IMR-90 (cell line): ENCODE measurements at regions not wholly inside any gene's neighbourhood (a gene's known extent, or its start where the extent isn't known, plus 50 kb on each side); places are given as distances from the start of the nearest gene placed in this dataset.

Experiments
- ATAC-seq: fragments of 200-7000 bp; cut with Tn5 transposase; 2 replicates; pipeline ENCODE4 v1.9.1; 2020; ENCODE audit warnings: low read depth, mild to moderate bottlenecking, moderate library complexity
- BruUV-seq: library from RNA; stranded (reverse); fragments of 400-500 nt; replicated peaks from 2 replicates; lab custom pipeline; 2021; lab: Mats Ljungman, UMichigan
- CTCF ChIA-PET: fragments of 300-600 bp; formaldehyde crosslinking; extraction: SDS; loops from one replicate; lab custom pipeline; 2021; ENCODE audit warnings: antibody characterized with exemption; lab: Yijun Ruan, JAX
- POLR2A ChIA-PET: fragments of 300-600 bp; sonication (Branson Sonifier 250); formaldehyde crosslinking; loops from one replicate; lab custom pipeline; 2022; ENCODE audit warnings: antibody characterized with exemption; ENCODE audit not compliant: unreplicated experiment; lab: Charles Lee
- DNase-seq: peaks from one replicate; pipeline ENCODE4 v3.0.0; 2013
- H2AFZ ChIP-seq: replicated peaks from 2 replicates; pipeline ENCODE3; 2013; ENCODE audit warnings: low read length, mild to moderate bottlenecking; ENCODE audit not compliant: poor library complexity
- H2AK5ac ChIP-seq: 2 replicates; pipeline ENCODE4 v1.6.1; 2013; ENCODE audit warnings: low read depth, low read length, inconsistent platforms
- H2AK9ac ChIP-seq: replicated peaks from 2 replicates; pipeline ENCODE3; 2013; ENCODE audit warnings: mild to moderate bottlenecking, low read depth, low read length, moderate library complexity; ENCODE audit not compliant: poor library complexity
- H2BK120ac ChIP-seq: 2 replicates; pipeline ENCODE4 v1.6.1; 2013; ENCODE audit warnings: low read depth, low read length, inconsistent platforms
- H2BK15ac ChIP-seq: 3 replicates; pipeline ENCODE4 v1.6.1; 2013; ENCODE audit warnings: low read depth, low read length, inconsistent platforms
- H2BK20ac ChIP-seq: 2 replicates; pipeline ENCODE4 v1.6.1; 2013; ENCODE audit warnings: low read depth, mild to moderate bottlenecking, inconsistent platforms, low read length, moderate library complexity
- H2BK5ac ChIP-seq: 2 replicates; pipeline ENCODE4 v1.6.1; 2013; ENCODE audit warnings: mild to moderate bottlenecking, low read depth, low read length, inconsistent platforms; ENCODE audit not compliant: poor library complexity, severe bottlenecking
- H3K14ac ChIP-seq: replicated peaks from 2 replicates; pipeline ENCODE4 v1.6.1; 2013; ENCODE audit warnings: low read depth, low read length, inconsistent platforms
- H3K18ac ChIP-seq: 2 replicates; pipeline ENCODE4 v1.6.1; 2013; ENCODE audit warnings: low read depth, low read length, control low read depth
- H3K23ac ChIP-seq: 2 replicates; pipeline ENCODE4 v1.6.1; 2013; ENCODE audit warnings: low read depth, low read length, inconsistent platforms
- H3K27ac ChIP-seq: 2 replicates; pipeline ENCODE4 v1.5.1; 2013; ENCODE audit warnings: mild to moderate bottlenecking, control low read depth, low read length; ENCODE audit not compliant: insufficient read depth
- H3K27me3 ChIP-seq: 2 replicates; pipeline ENCODE4 v1.6.1; 2013; ENCODE audit warnings: low read length; ENCODE audit not compliant: control insufficient read depth, insufficient read depth
- H3K36me3 ChIP-seq: 2 replicates; pipeline ENCODE4 v1.6.1; 2013; ENCODE audit warnings: low read length, mixed read lengths; ENCODE audit not compliant: control insufficient read depth, insufficient read depth
- H3K4ac ChIP-seq: 2 replicates; pipeline ENCODE4 v1.6.1; 2013; ENCODE audit warnings: low read depth, low read length, inconsistent platforms
- H3K4me1 ChIP-seq: 2 replicates; pipeline ENCODE4 v1.6.1; 2013; ENCODE audit warnings: low read length, mixed read lengths; ENCODE audit not compliant: control insufficient read depth, insufficient read depth
- H3K4me2 ChIP-seq: 2 replicates; pipeline ENCODE4 v1.6.1; 2013; ENCODE audit warnings: low read depth, mild to moderate bottlenecking, control low read depth, low read length, moderate library complexity
- H3K4me3 ChIP-seq: 2 replicates; pipeline ENCODE4 v1.5.1; 2013; ENCODE audit warnings: low read depth, mild to moderate bottlenecking, control low read depth, low read length, moderate library complexity; ENCODE audit not compliant: insufficient read depth
- H3K56ac ChIP-seq: 2 replicates; pipeline ENCODE4 v1.6.1; 2013; ENCODE audit warnings: low read length, inconsistent platforms; ENCODE audit not compliant: insufficient read depth; ENCODE audit errors: extremely low read depth
- H3K79me1 ChIP-seq, 2 experiments: 2 replicates each; pipeline ENCODE4 v1.6.1; 2013; ENCODE audit warnings: low read length in 2 of 2, inconsistent platforms in 1 of 2, low read depth in 1 of 2
- H3K9ac ChIP-seq: 2 replicates; pipeline ENCODE4 v1.6.1; 2013; ENCODE audit warnings: low read depth, low read length, control low read depth
- H3K9me1 ChIP-seq: 2 replicates; pipeline ENCODE4 v1.6.1; 2013; ENCODE audit warnings: low read length, inconsistent platforms; ENCODE audit not compliant: insufficient read depth
- H3K9me3 ChIP-seq: 2 replicates; pipeline ENCODE4 v1.6.1; 2013; ENCODE audit warnings: low read length; ENCODE audit not compliant: control insufficient read depth, insufficient read depth
- H4K20me1 ChIP-seq: 2 replicates; pipeline ENCODE4 v1.6.1; 2013; ENCODE audit warnings: low read length, inconsistent platforms; ENCODE audit not compliant: insufficient read depth
- H4K5ac ChIP-seq: 2 replicates; pipeline ENCODE4 v1.6.1; 2013; ENCODE audit warnings: mild to moderate bottlenecking, low read depth, low read length, control low read depth
- H4K8ac ChIP-seq, 2 experiments: 2 replicates each; pipeline ENCODE4 v1.6.1; 2013; ENCODE audit warnings: low read depth in 2 of 2, low read length in 2 of 2, control low read depth in 1 of 2, inconsistent platforms in 1 of 2
- H4K91ac ChIP-seq: 2 replicates; pipeline ENCODE4 v1.6.1; 2013; ENCODE audit warnings: low read depth, low read length, inconsistent platforms; ENCODE audit not compliant: insufficient read depth
- CEBPB ChIP-seq: IDR thresholded peaks from 2 replicates; pipeline ENCODE4 v1.6.1; 2012; ENCODE audit warnings: low read depth, low read length, improper control_type of control experiment
- CTCF ChIP-seq: conservative IDR thresholded peaks from 2 replicates; pipeline ENCODE4 v1.5.1; 2012; ENCODE audit warnings: mild to moderate bottlenecking, low read depth, low read length, improper control_type of control experiment
- WGBS, 2 experiments: methylation state at CpG; one replicate each; pipeline versions ENCODE4 v1.1.5 to v1.1.7; 2013; ENCODE audit warnings: missing lambda C conversion rate in 2 of 2; ENCODE audit not compliant: insufficient read length in 1 of 2; ENCODE audit errors: extremely low coverage in 2 of 2; 5-methylcytosine and 5-hydroxymethylcytosine counted together
- dilution Hi-C: fragments of 300-500 bp; cut with HindIII; formaldehyde crosslinking; loops from one replicate; pipeline ENCODE4 v1.14.3; 2018; ENCODE audit warnings: low sequenced_read_pairs; ENCODE audit not compliant: unreplicated experiment
- in situ Hi-C: fragments of 300-500 bp; cut with MboI; formaldehyde crosslinking; loops from 3 replicates; pipeline ENCODE4 v1.14.3; 2019; ENCODE audit warnings: low sequenced_read_pairs, inconsistent platforms, mixed read lengths
- intact Hi-C: fragments of 100-400 bp; cut with micrococcal nuclease; formaldehyde crosslinking; loops from 2 replicates; pipeline ENCODE4 v1.10.0; 2022

GRCh38 chr3:187567661-187568121 is 102.5 kb downstream of the SST start:
- DNase-seq (peak; percentile 57), ATAC-seq (peak; percentile 92)
- BruUV-seq = no TSS peak
- Histone ChIP-seq H3K27ac (peak overlapping the region; percentile 69; the same call in 1 of the 2 replicates), H3K4me3 (no peak overlapping the region), H4K5ac (peak overlapping the region; percentile 5; the same call in 1 of the 2 replicates), H4K8ac (peak overlapping the region in 1 of 2 experiments; percentile 42; a peak in 1 of 4 replicates), H2BK15ac (peak overlapping the region; percentile 38; the same call in 1 of the 3 replicates), H3K36me3 (no peaks in the 10 kb centered on the region), H3K9me1 (0 out of 2 replicates have a peak, but pooled peaks cover 5% of the 10 kb centered on the region), H3K4me1 (peaks cover 6% of the 10 kb centered on the region), H3K9me3 (no peaks in the 10 kb centered on the region), H2BK20ac (peak overlapping the region; percentile 82), H3K14ac (peak overlapping the region; percentile 49; the same call in 1 of the 2 replicates), H2AFZ (no peak overlapping the region), H3K27me3 (no peaks in the 10 kb centered on the region), H4K91ac (peak overlapping the region; percentile 61; the same call in 1 of the 2 replicates), H3K23ac (no peak overlapping the region), H2BK5ac (peak overlapping the region; percentile 71), H3K4me2 (peak overlapping the region; percentile 84), H3K79me1 (no peaks in the 10 kb centered on the region), H3K56ac (peak overlapping the region; percentile 60; the same call in 1 of the 2 replicates), H3K9ac (no peak overlapping the region), H2BK120ac (peak overlapping the region; percentile 81), H3K4ac (peak overlapping the region; percentile 47), H4K20me1 (no peaks in the 10 kb centered on the region), H3K18ac (peak overlapping the region; percentile 94), H2AK9ac (no peak overlapping the region), H2AK5ac (no peak overlapping the region; the same call in 1 of the 2 replicates)
- intact Hi-C loops = no loop called here
- TF ChIP-seq CTCF (no peak), CEBPB (peak; percentile 47)
- ChIA-PET CTCF (interaction anchor here (0.9 to 1.7 kb wide), 3 partner anchors 12 to 248 kb away, joined by 3 to 7 read pairs (median 4); no protein-coding TSS in a partner anchor), POLR2A (interaction anchor here (0.6 kb wide), 1 partner anchor 1434 kb away, joined by 3 read pairs; no protein-coding TSS in a partner anchor)
- WGBS, 2 experiments = no CpG with 5 or more reads among the region's 2 CpGs
- in situ Hi-C loops = no loop called here
- dilution Hi-C loops = no loop called here
